ENCODE measurements at regions not wholly inside any gene's neighbourhood (a gene's known extent, or its start where the extent isn't known, plus 50 kb on each side); places are given as distances from the start of the nearest gene placed in this dataset.

- TF ChIP-seq POGZ (CRISPR knock-in tag; IDR thresholded peaks at IDR 0.05) (peak; percentile 59; the same call in 1 of the 2 replicates), KMT2A (CRISPR knock-in tag; IDR thresholded peaks at IDR 0.05) (no peak), RARA (CRISPR knock-in tag; IDR thresholded peaks at IDR 0.05) (peak; percentile 79), ZNF44 (CRISPR knock-in tag; IDR thresholded peaks at IDR 0.05) (no peak), ZKSCAN8 (CRISPR knock-in tag; IDR thresholded peaks at IDR 0.05; ENCODE audit: borderline replicate concordance) (no peak), ZNF709 (CRISPR knock-in tag; IDR thresholded peaks at IDR 0.05) (no peak), SAP130 (CRISPR knock-in tag; IDR thresholded peaks at IDR 0.05; ENCODE audit: low read depth) (peak; percentile 42), KDM2A (CRISPR knock-in tag; IDR thresholded peaks at IDR 0.05; ENCODE audit: borderline replicate concordance, low read depth) (no peak), KAT7 (CRISPR knock-in tag; IDR thresholded peaks at IDR 0.05; ENCODE audit: borderline replicate concordance) (no peak), KLF16 (CRISPR knock-in tag; IDR thresholded peaks at IDR 0.05) (no peak), HMG20B (CRISPR knock-in tag; conservative IDR thresholded peaks at IDR 0.05) (no peak), ZNF496 (CRISPR knock-in tag; IDR thresholded peaks at IDR 0.05; ENCODE audit: insufficient replicate concordance) (no peak), ZNF75D (CRISPR knock-in tag; IDR thresholded peaks at IDR 0.05; ENCODE audit: borderline replicate concordance) (no peak), ZSCAN20 (CRISPR knock-in tag; IDR thresholded peaks at IDR 0.05; ENCODE audit: borderline replicate concordance) (no peak), HOXD1 (CRISPR knock-in tag; IDR thresholded peaks at IDR 0.05) (no peak), ZNF230 (CRISPR knock-in tag; IDR thresholded peaks at IDR 0.05) (no peak), ZEB1 (IDR thresholded peaks at IDR 0.05; ENCODE audit: insufficient replicate concordance, low read depth) (no peak), HMGXB3 (CRISPR knock-in tag; IDR thresholded peaks at IDR 0.05; ENCODE audit: borderline replicate concordance) (no peak), ZNF609 (CRISPR knock-in tag; IDR thresholded peaks at IDR 0.05; ENCODE audit: borderline replicate concordance) (peak; percentile 34; the same call in 1 of the 2 replicates), GABPB1 (CRISPR knock-in tag; IDR thresholded peaks at IDR 0.05) (no peak), MIER2 (CRISPR knock-in tag; IDR thresholded peaks at IDR 0.05) (no peak), PCBP1 (IDR thresholded peaks at IDR 0.05; ENCODE audit: borderline replicate concordance, low read depth, low read length) (no peak)
Measured at GRCh38 chr12:107503129-107503855, 182.3 kb upstream of the PWP1 start (continued).
